Activated T-cell treated with anti-CD3 and anti-CD28 coated beads, Interleukin-2, amount 50 U/mL, for 4 hours (primary cell): ENCODE measurements at regions not wholly inside any gene's neighbourhood (a gene's known extent, or its start where the extent isn't known, plus 50 kb on each side); places are given as distances from the start of the nearest gene placed in this dataset.
"Not testable (repeated sequence)": the region's sequence is repeated elsewhere in the genome, so short reads cannot be mapped to it uniquely, and the experiment has no call there.

Experiments
- ATAC-seq, 2 donors: fragments of 200-7000 bp; cut with Tn5 transposase; one replicate each; pipeline ENCODE4 v1.10.0; 2021
- DNase-seq: peaks from one replicate; pipeline ENCODE4 v3.0.0-alpha.2; 2020
- H3K27me3 Mint-ChIP-seq: one replicate; pipeline ENCODE4 v1.8.0; 2021; ENCODE audit warnings: low read depth, mixed read lengths
- H3K36me3 Mint-ChIP-seq: one replicate; pipeline ENCODE4 v1.8.0; 2022; ENCODE audit warnings: mixed read lengths; ENCODE audit not compliant: insufficient read depth
- H3K4me1 Mint-ChIP-seq: one replicate; pipeline ENCODE4 v1.8.0; 2021; ENCODE audit warnings: low read depth, mixed read lengths
- H3K4me3 Mint-ChIP-seq: one replicate; pipeline ENCODE4 v1.8.0; 2021; ENCODE audit warnings: mild to moderate bottlenecking, moderate library complexity, mixed read lengths
- H3K9me3 Mint-ChIP-seq: one replicate; pipeline ENCODE4 v1.8.0; 2021; ENCODE audit warnings: mixed read lengths

DNA sequence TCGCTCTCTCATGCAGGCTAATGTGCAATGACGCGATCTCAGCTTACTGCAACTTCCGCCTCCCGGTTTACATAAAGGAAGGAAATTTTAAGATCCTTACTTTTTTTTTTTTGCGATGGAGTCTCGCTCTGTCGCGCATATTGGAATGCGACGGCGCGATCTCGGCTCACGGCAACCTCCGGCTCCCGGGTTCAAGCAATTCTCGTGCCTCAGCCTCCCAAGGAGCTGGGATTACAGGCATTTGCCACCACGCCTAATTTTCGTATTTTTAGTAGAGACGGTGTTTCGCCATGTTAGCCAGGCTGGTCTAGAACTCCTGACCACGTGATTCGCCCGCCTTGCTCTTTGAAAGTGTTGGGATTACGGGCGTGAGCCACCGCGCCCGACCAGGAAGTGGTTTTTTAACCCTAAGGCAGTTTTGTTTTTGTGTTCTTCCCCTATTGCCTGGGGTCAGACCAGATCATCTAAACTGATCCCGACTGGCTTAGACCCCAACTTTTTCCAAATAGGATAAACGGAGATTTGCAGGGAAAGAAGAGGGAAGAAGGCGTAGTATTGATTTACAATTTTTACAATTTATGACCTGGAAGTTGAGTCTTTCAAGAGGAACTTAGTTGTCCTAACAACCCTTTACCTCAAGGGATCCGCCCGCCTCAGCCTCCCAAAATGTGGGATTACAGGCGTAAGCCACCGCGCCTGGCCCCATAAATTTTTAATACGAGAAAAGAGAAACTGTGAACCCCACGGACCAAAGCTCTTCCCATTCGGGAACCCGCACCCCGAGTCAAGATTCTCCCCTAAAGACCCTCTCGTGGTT lies 142.0 kb downstream of the ZNF737 start:
- Mint-ChIP-seq H3K36me3 (peaks cover 10% of the 10 kb centered on the region), H3K27me3 (peaks cover 3% of the 10 kb centered on the region), H3K4me3 (peak overlapping the region; percentile 94), H3K9me3 (peaks cover 4% of the 10 kb centered on the region), H3K4me1 (peaks cover 9% of the 10 kb centered on the region)
- DNase-seq = no peak
- ATAC-seq = no peak

DNA sequence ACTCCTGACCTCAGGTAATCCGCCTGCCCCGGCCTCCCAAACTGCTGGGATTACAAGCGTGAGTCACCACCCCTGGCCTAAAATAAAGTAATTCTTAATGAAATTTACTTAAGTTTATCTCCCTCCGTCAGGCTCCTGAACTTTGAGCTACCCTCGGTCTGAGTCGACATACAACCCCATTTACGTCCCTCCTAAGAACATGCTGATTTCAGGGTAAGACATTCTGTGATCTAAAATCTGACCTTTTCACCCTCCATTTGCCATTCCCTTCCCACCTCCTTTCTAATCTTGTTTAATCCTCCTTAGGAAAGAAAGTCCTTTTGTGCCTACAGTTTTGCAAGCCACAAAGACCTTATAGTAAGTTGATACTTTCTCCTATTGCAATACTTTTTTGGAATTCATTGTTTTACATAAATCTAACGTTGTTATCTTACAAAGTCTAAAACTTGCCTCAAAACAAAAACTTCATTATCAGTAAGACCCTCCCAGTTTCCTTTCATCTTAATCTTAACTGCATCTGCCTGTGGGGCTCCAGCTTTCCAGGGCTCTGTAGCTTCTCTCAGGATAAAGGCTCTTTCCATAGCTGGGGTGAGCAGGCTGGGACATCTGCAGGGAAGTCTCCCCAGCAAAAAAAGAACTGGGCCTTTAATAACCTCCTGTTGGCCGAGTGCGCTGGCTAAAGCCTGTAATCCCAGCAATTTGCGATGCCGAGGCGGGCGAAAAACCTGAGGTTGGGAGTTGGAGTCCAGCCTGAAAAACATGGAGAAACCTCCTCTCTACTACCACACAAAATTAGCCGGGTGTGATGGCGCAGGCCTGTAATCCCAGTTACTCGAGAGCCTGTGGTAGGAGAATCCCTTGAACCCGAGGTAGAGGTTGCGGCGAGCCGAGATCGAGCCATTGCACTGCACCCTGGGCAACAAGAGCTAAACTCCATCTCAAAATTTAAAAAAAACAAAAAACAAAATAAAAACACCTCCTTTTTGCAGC lies 143.1 kb downstream of the ZNF737 start:
- Mint-ChIP-seq H3K9me3 (peaks cover 4% of the 10 kb centered on the region), H3K27me3 (peaks cover 3% of the 10 kb centered on the region), H3K36me3 (peaks cover 10% of the 10 kb centered on the region), H3K4me3 (peak overlapping the region; percentile 94), H3K4me1 (peaks cover 9% of the 10 kb centered on the region)
- ATAC-seq (no peak), DNase-seq (no peak)

DNA sequence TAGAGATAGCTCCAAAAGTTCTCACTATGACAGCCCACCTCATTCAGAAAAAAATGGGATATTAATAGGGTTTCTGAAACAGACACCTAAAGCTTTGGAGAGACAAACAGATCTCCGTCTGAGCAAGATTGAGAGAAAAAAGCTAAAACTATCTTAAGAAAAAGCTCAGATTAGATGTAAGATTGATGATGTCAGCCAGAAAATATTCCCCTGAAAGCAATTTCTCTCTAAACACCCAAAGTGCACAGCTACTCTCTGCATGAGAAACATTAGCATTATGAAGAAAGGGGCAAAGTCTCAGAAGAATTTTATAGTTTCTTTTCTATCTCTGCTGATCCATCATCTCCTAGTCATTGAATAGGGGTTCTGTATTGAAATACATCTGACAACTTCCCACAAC lies 148.9 kb downstream of the ZNF737 start:
- DNase-seq (no peak), ATAC-seq (no peak)
- no peaks in the 10 kb centered on the region for H3K27me3 Mint-ChIP-seq
- H3K9me3 Mint-ChIP-seq = no peaks in the 10 kb centered on the region
- H3K4me3 Mint-ChIP-seq = no peak overlapping the region
- H3K4me1 Mint-ChIP-seq = no peaks in the 10 kb centered on the region
- H3K36me3 Mint-ChIP-seq = peaks cover 21% of the 10 kb centered on the region

DNA sequence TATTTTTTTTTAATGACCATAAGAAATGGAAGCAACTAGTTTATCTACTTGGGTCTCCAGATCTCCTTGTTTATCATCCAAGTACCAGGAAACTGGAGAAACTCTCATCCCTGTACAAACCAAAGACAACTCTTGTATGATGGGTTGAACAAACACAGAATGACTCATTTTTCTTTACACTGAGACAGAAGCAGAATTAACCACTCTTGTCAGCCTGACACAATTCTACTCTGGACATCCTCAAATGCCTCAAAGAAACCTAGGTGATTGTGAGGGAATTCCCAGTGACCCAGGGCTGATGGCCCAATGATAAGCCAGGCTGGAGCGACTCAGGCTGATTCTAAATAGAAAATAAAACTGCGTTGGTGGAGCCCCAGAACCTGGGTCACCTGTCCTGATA lies 151.5 kb downstream of the ZNF737 start:
- H3K36me3 Mint-ChIP-seq = peaks cover 16% of the 10 kb centered on the region
- H3K9me3 Mint-ChIP-seq = no peaks in the 10 kb centered on the region
- no peaks in the 10 kb centered on the region for H3K27me3 Mint-ChIP-seq
- no peak for DNase-seq
- no peak for ATAC-seq
- H3K4me3 Mint-ChIP-seq = no peak overlapping the region
- H3K4me1 Mint-ChIP-seq = no peaks in the 10 kb centered on the region

DNA sequence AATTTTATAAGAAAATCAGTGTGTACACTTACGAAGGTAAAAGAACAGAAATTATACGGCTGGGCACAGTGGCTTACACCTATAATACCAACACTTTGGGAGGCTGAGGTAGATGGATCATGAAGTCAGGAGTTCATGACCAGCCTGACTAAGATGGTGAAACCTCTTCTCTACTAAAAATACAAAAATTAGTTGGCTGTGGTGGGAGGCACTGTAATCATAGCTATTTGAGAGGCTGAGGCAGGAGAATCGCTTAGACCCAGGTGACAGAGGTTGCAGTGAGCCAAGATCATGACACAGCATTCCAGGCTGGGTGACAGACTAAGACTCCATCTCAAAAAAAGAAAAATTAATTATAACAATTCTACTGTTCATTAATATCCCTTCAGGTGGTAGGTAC lies 151.9 kb downstream of the ZNF737 start:
- Mint-ChIP-seq H3K36me3 (peaks cover 16% of the 10 kb centered on the region), H3K9me3 (peaks cover 1% of the 10 kb centered on the region), H3K4me3 (no peak overlapping the region), H3K4me1 (no peaks in the 10 kb centered on the region), H3K27me3 (no peaks in the 10 kb centered on the region)
- ATAC-seq (no peak), DNase-seq (no peak)

DNA sequence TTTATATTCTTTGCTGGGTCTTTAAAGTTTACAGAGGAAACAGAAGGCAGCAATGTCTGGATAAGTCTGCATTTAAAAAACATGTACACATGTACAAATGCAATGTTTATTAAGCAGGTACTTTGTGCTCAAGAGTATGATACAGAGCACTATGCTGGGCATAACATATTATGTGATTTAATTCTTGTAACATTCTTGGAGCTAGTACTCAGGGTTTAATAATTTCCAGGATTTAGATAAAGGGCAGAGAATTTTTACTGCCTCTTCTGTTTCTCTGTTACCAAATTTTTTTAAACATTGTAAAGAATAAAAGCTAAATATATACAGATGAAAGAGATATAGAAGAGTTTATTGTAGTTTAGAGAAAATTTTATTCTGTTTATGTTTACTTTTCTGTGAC lies 152.7 kb downstream of the ZNF737 start:
- ATAC-seq (no peak), DNase-seq (no peak)
- no peaks in the 10 kb centered on the region for H3K27me3 Mint-ChIP-seq
- no peaks in the 10 kb centered on the region for H3K4me1 Mint-ChIP-seq
- peaks cover 5% of the 10 kb centered on the region for H3K9me3 Mint-ChIP-seq
- peaks cover 20% of the 10 kb centered on the region for H3K36me3 Mint-ChIP-seq
- H3K4me3 Mint-ChIP-seq = no peak overlapping the region

DNA sequence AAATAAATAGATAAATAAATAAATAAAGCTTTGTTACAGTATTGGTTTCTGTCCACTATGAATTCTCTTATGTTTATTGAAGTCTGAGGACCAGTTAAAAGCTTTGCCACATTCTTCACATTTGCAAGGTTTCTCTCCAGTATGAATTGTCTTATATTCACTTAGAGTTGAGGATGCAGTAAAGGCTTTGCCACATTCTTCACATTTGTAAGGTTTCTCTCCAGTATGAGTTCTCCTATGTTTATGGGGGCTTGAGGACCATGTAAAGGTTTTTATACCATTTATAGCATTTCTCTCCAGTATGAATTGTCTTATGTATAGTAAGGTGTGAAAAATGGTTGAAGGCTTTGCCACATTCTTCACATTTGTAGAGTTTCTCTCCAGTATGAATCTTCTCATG lies 168.3 kb downstream of the ZNF737 start:
- H3K4me1 Mint-ChIP-seq = no peaks in the 10 kb centered on the region
- peaks cover 14% of the 10 kb centered on the region for H3K36me3 Mint-ChIP-seq
- H3K27me3 Mint-ChIP-seq = no peaks in the 10 kb centered on the region
- peaks cover 28% of the 10 kb centered on the region for H3K9me3 Mint-ChIP-seq
- no peak overlapping the region for H3K4me3 Mint-ChIP-seq
- DNase-seq (no peak), ATAC-seq (no peak)

DNA sequence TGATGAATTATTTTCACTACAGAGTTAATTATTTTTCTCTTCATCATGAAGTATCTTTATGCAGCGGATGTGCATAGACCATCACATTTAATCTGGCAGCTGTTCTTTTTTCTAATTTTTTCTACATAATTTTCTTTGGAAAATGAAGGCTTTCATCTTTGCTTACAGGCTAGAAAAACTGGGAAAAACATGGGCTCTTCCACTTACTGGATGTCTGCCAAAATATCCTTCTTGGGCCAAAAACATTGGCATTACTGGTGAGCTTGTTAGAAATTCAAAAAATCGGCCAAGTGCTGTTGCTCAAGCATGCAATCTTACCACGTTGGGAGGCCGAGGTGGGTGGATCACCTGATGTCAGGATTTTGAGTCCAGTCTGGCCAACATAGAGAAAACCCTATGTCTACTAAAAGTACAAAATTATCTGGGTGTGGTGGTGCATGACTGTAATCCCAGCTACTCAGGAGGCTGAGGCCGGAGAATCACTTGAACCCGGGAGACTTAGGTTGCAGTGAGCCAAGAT lies 176.8 kb downstream of the ZNF737 start:
- Mint-ChIP-seq H3K27me3 (no peaks in the 10 kb centered on the region), H3K9me3 (peaks cover 23% of the 10 kb centered on the region), H3K4me1 (no peaks in the 10 kb centered on the region), H3K36me3 (no peaks in the 10 kb centered on the region), H3K4me3 (no peak overlapping the region)
- DNase-seq (no peak), ATAC-seq (no peak)

DNA sequence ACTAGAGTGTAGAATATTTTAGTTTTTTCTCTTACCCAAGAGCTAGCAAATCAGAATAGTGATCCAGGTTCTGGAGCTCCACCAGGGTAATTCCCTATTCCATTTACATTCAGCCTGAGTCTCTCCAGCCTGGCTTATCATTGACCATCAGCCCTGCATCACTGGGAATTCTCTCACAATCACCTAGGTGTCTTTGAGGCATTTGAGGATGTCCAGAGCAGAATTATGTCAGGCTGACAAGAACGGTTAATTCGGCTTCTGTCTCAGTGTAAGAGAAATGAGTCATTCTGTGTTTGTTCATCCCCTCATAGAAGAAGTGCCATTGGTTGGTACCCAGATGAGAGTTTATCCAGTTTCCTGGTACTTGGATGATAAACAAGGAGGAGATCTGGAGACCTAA lies 180.5 kb downstream of the ZNF737 start:
- H3K4me3 Mint-ChIP-seq = no peak overlapping the region
- H3K9me3 Mint-ChIP-seq = peaks cover 32% of the 10 kb centered on the region
- ATAC-seq (no peak), DNase-seq (no peak)
- H3K4me1 Mint-ChIP-seq = no peaks in the 10 kb centered on the region
- H3K36me3 Mint-ChIP-seq = peaks cover 3% of the 10 kb centered on the region
- H3K27me3 Mint-ChIP-seq = no peaks in the 10 kb centered on the region

DNA sequence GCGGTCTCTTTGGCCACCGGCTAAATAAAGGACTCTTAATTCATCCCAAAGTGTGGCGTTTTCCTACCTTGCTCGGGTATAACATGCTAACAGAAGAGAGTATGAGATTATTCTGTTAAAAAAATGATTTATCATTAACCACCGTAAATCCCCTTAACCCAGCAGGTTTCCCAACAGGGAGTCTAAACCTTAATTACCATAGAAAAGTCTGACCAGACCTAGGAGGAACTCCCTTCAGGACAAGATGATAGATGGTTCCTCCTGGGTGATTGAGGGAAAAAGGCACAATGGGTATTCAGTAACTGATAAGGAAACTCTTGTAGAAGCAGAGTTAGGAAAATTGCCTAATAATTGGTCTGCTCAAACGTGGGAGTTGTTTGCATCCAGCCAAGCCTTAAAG lies 193.7 kb downstream of the ZNF737 start:
- peaks cover 1% of the 10 kb centered on the region for H3K27me3 Mint-ChIP-seq
- DNase-seq = no peak
- peaks cover 28% of the 10 kb centered on the region for H3K9me3 Mint-ChIP-seq
- no peak overlapping the region for H3K4me3 Mint-ChIP-seq
- H3K36me3 Mint-ChIP-seq = no peaks in the 10 kb centered on the region
- ATAC-seq = no peak
- H3K4me1 Mint-ChIP-seq = no peaks in the 10 kb centered on the region

DNA sequence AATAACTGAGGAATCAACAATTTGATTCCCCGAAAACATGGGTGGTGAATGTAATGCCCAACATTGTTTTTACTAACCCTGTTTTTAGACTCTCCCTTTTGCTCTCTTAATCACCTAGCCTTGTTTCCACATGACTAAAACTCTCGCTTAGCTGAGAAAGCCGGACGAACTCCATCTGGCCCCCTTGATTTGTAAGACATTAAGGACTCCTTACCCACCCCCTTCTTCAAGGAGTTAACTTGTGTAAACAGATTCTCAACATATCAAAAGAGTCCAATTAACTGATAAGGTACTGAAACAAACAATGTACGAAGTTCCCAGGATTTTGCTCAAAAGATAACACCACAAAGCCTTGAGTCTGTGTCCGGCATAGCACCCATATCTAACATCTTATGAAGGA lies 194.3 kb downstream of the ZNF737 start:
- H3K36me3 Mint-ChIP-seq, H3K4me1 Mint-ChIP-seq, H3K27me3 Mint-ChIP-seq, DNase-seq, ATAC-seq, H3K4me3 Mint-ChIP-seq: not testable (repeated sequence)
- peaks cover 25% of the 10 kb centered on the region for H3K9me3 Mint-ChIP-seq

DNA sequence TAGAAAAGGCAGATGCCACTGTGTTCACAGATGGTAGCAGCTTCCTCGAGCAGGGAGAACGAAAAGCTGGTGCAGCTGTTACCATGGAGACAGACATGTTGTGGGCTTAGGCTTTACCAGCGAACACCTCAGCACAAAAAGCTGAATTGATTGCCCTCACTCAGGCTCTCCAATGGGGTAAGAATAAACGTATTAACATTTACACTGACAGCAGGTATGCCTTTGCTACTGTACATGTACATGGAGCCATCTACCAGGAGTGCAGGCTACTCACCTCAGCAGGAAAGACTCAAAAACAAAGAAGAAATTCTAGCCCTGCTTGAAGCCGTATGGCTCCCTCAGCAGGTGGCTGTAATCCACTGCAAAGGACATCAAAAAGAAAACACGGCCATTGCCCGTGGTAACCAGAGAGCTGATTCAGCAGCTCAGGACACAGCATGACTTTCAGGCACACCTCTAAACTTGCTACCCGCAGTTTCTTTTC lies 197.7 kb downstream of the ZNF737 start:
- DNase-seq (no peak), ATAC-seq (no peak)
- Mint-ChIP-seq H3K9me3 (peaks cover 19% of the 10 kb centered on the region), H3K27me3 (no peaks in the 10 kb centered on the region), H3K36me3 (no peaks in the 10 kb centered on the region), H3K4me3 (no peak overlapping the region), H3K4me1 (no peaks in the 10 kb centered on the region)

DNA sequence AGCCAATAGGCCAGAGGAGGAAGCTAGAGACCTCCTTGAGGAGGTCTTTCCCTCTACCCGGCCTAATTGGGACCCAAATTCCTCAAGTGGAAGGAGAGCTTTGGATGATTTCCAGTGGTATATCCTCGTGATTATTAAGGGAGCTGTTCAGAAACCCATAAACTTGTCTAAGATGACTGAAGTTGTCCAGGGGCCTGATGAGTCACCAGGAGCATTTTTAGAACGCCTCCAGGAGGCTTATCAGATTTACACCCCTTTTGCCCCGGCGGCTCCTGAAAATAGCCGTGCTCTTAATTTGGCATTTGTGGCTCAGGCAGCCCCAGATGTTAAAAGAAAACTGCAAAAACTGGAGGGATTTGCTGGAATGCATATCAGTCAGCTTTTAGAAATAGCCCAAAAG lies 198.1 kb downstream of the ZNF486 start:
- DNase-seq (no peak), ATAC-seq (no peak)
- Mint-ChIP-seq H3K4me1 (no peaks in the 10 kb centered on the region), H3K27me3 (no peaks in the 10 kb centered on the region), H3K4me3 (no peak overlapping the region), H3K36me3 (no peaks in the 10 kb centered on the region), H3K9me3 (peaks cover 6% of the 10 kb centered on the region)

DNA sequence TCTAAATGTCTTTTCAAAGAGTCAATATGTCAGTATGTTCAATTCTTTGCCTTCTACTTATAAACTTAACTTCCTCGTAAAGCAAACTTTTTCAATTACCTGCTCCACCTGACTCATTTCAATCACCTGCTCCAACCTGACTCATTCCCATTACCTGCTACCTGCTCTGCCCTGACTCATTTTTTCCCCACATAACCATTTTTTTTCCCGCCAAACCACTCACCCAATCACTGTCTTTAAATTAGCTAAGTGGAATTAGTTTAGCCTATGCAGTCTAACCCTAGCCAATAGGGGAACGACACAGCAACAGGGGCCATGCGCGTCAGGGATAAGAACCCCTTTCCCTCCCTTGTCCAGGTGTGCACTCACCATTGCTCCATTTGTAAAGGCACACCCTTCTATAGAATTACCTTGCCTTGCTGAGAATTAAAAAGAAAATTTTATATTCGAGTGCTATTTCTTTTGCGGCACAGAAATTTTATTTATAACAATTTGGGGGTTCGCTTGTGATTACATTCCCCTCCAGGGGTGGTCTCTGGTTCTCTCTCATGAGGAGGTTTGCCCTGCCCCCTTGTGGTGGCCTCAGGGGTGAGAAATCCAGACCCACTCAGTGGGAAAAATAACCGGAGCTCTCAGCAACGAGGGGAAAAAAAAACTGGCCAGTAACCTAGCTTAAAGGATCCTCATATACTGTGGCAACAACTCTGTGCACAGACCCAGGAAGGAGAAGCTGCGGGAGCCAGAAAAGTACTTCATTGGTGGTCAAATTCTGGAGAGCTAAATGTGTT lies 193.1 kb downstream of the ZNF486 start:
- no peak overlapping the region for H3K4me3 Mint-ChIP-seq
- no peaks in the 10 kb centered on the region for H3K4me1 Mint-ChIP-seq
- ATAC-seq (no peak), DNase-seq (no peak)
- H3K27me3 Mint-ChIP-seq = no peaks in the 10 kb centered on the region
- H3K36me3 Mint-ChIP-seq = no peaks in the 10 kb centered on the region
- H3K9me3 Mint-ChIP-seq = peaks cover 20% of the 10 kb centered on the region
